Uterus (tissue), 2 donors: ENCODE measurements at regions not wholly inside any gene's neighbourhood (a gene's known extent, or its start where the extent isn't known, plus 50 kb on each side); places are given as distances from the start of the nearest gene placed in this dataset.

Source experiments
- CTCF ChIP-seq, 4 experiments: fragments of 200-600 bp in 2 of 4; fragments of 450-650 bp in 2 of 4; sonication (generic) in 2 of 4; IDR thresholded peaks; one replicate each; pipeline ENCODE4 v1.5.1; 2016 to 2019; ENCODE audit warnings: antibody characterized with exemption in 4 of 4, mild to moderate bottlenecking in 2 of 4, moderate library complexity in 1 of 4
- POLR2A ChIP-seq, 2 donors: fragments of 450-650 bp; IDR thresholded peaks; one replicate each; pipeline ENCODE4 v1.6.1; 2016; ENCODE audit warnings: antibody characterized with exemption in 2 of 2, mild to moderate bottlenecking in 1 of 2, moderate library complexity in 1 of 2

GRCh38 chrX:65933085-65933589 lies 106.7 kb downstream of the VSIG4 start:
- TF ChIP-seq CTCF (IDR thresholded peaks at IDR 0.05) (no peak), POLR2A (IDR thresholded peaks at IDR 0.05) (no peak)
